NCI-H2196 treated with DMSO at 0.1 percent for 48 hours (cell line): ENCODE measurements at regions not wholly inside any gene's neighbourhood (a gene's known extent, or its start where the extent isn't known, plus 50 kb on each side); places are given as distances from the start of the nearest gene placed in this dataset.
"Not testable (repeated sequence)": the region's sequence is repeated elsewhere in the genome, so short reads cannot be mapped to it uniquely, and the experiment has no call there.

Source experiments
- DNase-seq: peaks from one replicate; lab custom pipeline; 2025; ENCODE audit not compliant: unreplicated experiment; lab: John Stamatoyannopoulos, UW

GRCh38 chrX:128436397-128437103 lies 384.3 kb upstream of the ACTRT1 start:
- no peak for DNase-seq

GRCh38 chrX:128425546-128425945 lies 373.3 kb upstream of the ACTRT1 start:
- DNase-seq, result no peak

- no peak for DNase-seq
These were observed 356.6 kb upstream of the ACTRT1 start for GRCh38 chrX:128408842-128409241.

- DNase-seq, result no peak
These were observed 344.4 kb upstream of the ACTRT1 start for GRCh38 chrX:128396601-128397000.

GRCh38 chrX:128383846-128384245 lies 331.6 kb upstream of the ACTRT1 start:
- not testable (repeated sequence) for DNase-seq

- no peak for DNase-seq
These were observed 313.3 kb upstream of the ACTRT1 start for GRCh38 chrX:128365492-128365891.

- DNase-seq, result no peak
These were observed 283.5 kb upstream of the ACTRT1 start for GRCh38 chrX:128335671-128336070.

- DNase-seq, result no peak
These were observed 282.6 kb upstream of the ACTRT1 start for GRCh38 chrX:128334821-128335220.

GRCh38 chrX:128310912-128311311 lies 258.7 kb upstream of the ACTRT1 start:
- DNase-seq, result no peak

- no peak for DNase-seq
These were observed 257.1 kb upstream of the ACTRT1 start for GRCh38 chrX:128309311-128309710.

GRCh38 chrX:128294198-128294597 lies 242.0 kb upstream of the ACTRT1 start:
- no peak for DNase-seq

GRCh38 chrX:128287693-128288092 lies 235.5 kb upstream of the ACTRT1 start:
- no peak for DNase-seq

GRCh38 chrX:128250621-128251020 lies 198.4 kb upstream of the ACTRT1 start:
- DNase-seq, result no peak

GRCh38 chrX:128216364-128216763 lies 164.2 kb upstream of the ACTRT1 start:
- DNase-seq, result no peak

- no peak for DNase-seq
These were observed 113.7 kb upstream of the ACTRT1 start for GRCh38 chrX:128165884-128166408.

GRCh38 chrX:128156204-128156603 lies 104.0 kb upstream of the ACTRT1 start:
- no peak for DNase-seq

GRCh38 chrX:128142745-128143144 lies 90.5 kb upstream of the ACTRT1 start:
- DNase-seq, result no peak

GRCh38 chrX:128106630-128107029 lies 54.4 kb upstream of the ACTRT1 start:
- DNase-seq, result no peak

GRCh38 chrX:128105659-128106058 lies 53.5 kb upstream of the ACTRT1 start:
- DNase-seq, result no peak
